Panc1 (cell line): ENCODE measurements at regions not wholly inside any gene's neighbourhood (a gene's known extent, or its start where the extent isn't known, plus 50 kb on each side); places are given as distances from the start of the nearest gene placed in this dataset.

Experiments
- ATAC-seq: fragments of 200-7000 bp; cut with Tn5 transposase; 2 replicates; pipeline ENCODE4 v1.9.1; 2020; ENCODE audit warnings: mild to moderate bottlenecking, moderate library complexity
- BruUV-seq: library from RNA; stranded (reverse); fragments of 400-500 nt; replicated peaks from 2 replicates; lab custom pipeline; 2021; lab: Mats Ljungman, UMichigan
- CTCF ChIA-PET: fragments of 300-600 bp; sonication (Branson Sonifier 250); formaldehyde crosslinking; loops from one replicate; lab custom pipeline; 2022; ENCODE audit warnings: antibody characterized with exemption; lab: Charles Lee
- POLR2A ChIA-PET: fragments of 300-600 bp; sonication (Branson Sonifier 250); formaldehyde crosslinking; loops from one replicate; lab custom pipeline; 2022; ENCODE audit warnings: antibody characterized with exemption; lab: Charles Lee
- DNase-seq: peaks from one replicate; pipeline ENCODE4 v3.0.0-alpha.2; 2010; ENCODE audit warnings: low read depth, low spot score
- H3K27ac ChIP-seq: 2 replicates; pipeline ENCODE4 v1.5.1; 2011; ENCODE audit warnings: mild to moderate bottlenecking, low read length, inconsistent platforms
- H3K27me3 ChIP-seq: fragments of 200-500 bp; sonication (Bioruptor generic); 2 replicates; pipeline ENCODE4 v1.6.0; 2014; ENCODE audit warnings: low read length, inconsistent platforms; ENCODE audit not compliant: control insufficient read depth, insufficient read depth
- H3K36me3 ChIP-seq: fragments of 200-500 bp; sonication (Bioruptor generic); 2 replicates; pipeline ENCODE4 v1.5.1; 2014; ENCODE audit warnings: inconsistent platforms, mild to moderate bottlenecking, low read length, moderate library complexity; ENCODE audit not compliant: control insufficient read depth, insufficient read depth
- H3K4me1 ChIP-seq: 2 replicates; pipeline ENCODE4 v1.5.1; 2011; ENCODE audit warnings: inconsistent platforms, mild to moderate bottlenecking, low read length, moderate library complexity; ENCODE audit not compliant: control insufficient read depth, insufficient read depth
- H3K4me3 ChIP-seq, 2 experiments: 2 replicates each; pipeline ENCODE4 v1.5.1; 2011 to 2012; ENCODE audit warnings: low read depth in 2 of 2, low read length in 2 of 2, mild to moderate bottlenecking in 2 of 2, inconsistent platforms in 1 of 2, moderate library complexity in 1 of 2
- H3K9me3 ChIP-seq: fragments of 200-500 bp; sonication (Bioruptor generic); 2 replicates; pipeline ENCODE4 v1.5.1; 2014; ENCODE audit warnings: low read depth, mild to moderate bottlenecking, inconsistent platforms, low read length, moderate library complexity; ENCODE audit not compliant: control insufficient read depth, insufficient read depth
- POLR2AphosphoS5 ChIP-seq: IDR thresholded peaks from 2 replicates; pipeline ENCODE4 v1.6.1; 2012; ENCODE audit warnings: mild to moderate bottlenecking, low read depth, low read length, moderate library complexity
- SIN3A ChIP-seq: IDR thresholded peaks from 2 replicates; pipeline ENCODE4 v1.6.1; 2012; ENCODE audit warnings: low read depth, mild to moderate bottlenecking, low read length, moderate library complexity, borderline replicate concordance; ENCODE audit not compliant: insufficient read depth
- TCF7L2 ChIP-seq: IDR thresholded peaks from 2 replicates; pipeline ENCODE4 v1.6.1; 2011; ENCODE audit warnings: mild to moderate bottlenecking, low read depth, low read length, inconsistent platforms
- in situ Hi-C: cut with HindIII; loops from 2 replicates; pipeline ENCODE4 v1.10.0; 2016; ENCODE audit warnings: low sequenced_read_pairs, low pct_unique_long_range_greater_than_20kb
- intact Hi-C: fragments of 100-400 bp; cut with micrococcal nuclease; formaldehyde crosslinking; loops from one replicate; pipeline ENCODE4 v1.10.0; 2022; ENCODE audit not compliant: unreplicated experiment
- TF ChIP-seq, protein P1 (sequence below), 2 experiments: IDR thresholded peaks; 2 replicates each; pipeline ENCODE4 v1.6.1; 2011 to 2012; ENCODE audit warnings: low read depth in 2 of 2, control low read depth in 1 of 2, low read length in 1 of 2, mild to moderate bottlenecking in 1 of 2, moderate library complexity in 1 of 2; ENCODE audit not compliant: insufficient read depth in 1 of 2
- TF ChIP-seq, protein P2 (sequence below): fragments of 450-650 bp; IDR thresholded peaks from 2 replicates; pipeline ENCODE4 v1.5.1; 2017; ENCODE audit warnings: mild to moderate bottlenecking

DNA sequence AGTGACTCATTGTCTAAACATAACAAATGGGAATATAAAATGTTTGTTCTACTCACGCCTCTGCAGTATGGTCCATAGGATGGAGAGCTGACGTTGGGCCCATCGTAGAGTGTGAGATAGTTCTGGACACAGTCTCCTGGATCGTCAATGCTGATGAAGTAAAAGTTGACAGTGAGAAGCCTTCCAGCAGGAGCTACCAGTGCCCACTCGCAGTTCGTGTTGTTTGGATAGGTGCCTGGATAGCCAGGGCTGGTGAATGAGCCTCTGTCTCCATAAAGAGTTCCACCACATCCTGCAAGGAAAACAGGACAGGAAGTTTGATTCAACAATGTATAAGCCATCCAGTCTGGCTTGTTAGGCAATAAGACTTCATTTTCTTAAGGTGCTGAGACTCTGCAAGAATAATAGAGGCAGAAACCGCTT lies 79.6 kb downstream of the OR13A1 start:
- in situ Hi-C loops: no loop called here
- Histone ChIP-seq H3K4me3 (peak overlapping the region in 1 of 2 experiments; percentile 0; a peak in 1 of 4 replicates), H3K9me3 (no peaks in the 10 kb centered on the region), H3K27ac (no peak overlapping the region), H3K4me1 (no peaks in the 10 kb centered on the region), H3K36me3 (no peaks in the 10 kb centered on the region), H3K27me3 (peaks cover 3% of the 10 kb centered on the region; the same call in 1 of the 2 replicates)
- intact Hi-C loops: loop anchor here (5.0 kb wide), 1 partner anchor 229 kb away; no protein-coding TSS in a partner anchor
- ChIA-PET CTCF (interaction anchor here (0.6 to 1.2 kb wide), 5 partner anchors 14 to 255 kb away, joined by 3 to 8 read pairs (median 7); no protein-coding TSS in a partner anchor), POLR2A (interaction anchor here (0.7 kb wide), 1 partner anchor 231 kb away, joined by 7 read pairs; no protein-coding TSS in a partner anchor)
- no TSS peak for BruUV-seq
- DNase-seq (no peak), ATAC-seq (peak; percentile 73)
- TF ChIP-seq SIN3A (no peak), TCF7L2 (no peak), POLR2AphosphoS5 (no peak)
- TF ChIP-seq, protein P1, sequence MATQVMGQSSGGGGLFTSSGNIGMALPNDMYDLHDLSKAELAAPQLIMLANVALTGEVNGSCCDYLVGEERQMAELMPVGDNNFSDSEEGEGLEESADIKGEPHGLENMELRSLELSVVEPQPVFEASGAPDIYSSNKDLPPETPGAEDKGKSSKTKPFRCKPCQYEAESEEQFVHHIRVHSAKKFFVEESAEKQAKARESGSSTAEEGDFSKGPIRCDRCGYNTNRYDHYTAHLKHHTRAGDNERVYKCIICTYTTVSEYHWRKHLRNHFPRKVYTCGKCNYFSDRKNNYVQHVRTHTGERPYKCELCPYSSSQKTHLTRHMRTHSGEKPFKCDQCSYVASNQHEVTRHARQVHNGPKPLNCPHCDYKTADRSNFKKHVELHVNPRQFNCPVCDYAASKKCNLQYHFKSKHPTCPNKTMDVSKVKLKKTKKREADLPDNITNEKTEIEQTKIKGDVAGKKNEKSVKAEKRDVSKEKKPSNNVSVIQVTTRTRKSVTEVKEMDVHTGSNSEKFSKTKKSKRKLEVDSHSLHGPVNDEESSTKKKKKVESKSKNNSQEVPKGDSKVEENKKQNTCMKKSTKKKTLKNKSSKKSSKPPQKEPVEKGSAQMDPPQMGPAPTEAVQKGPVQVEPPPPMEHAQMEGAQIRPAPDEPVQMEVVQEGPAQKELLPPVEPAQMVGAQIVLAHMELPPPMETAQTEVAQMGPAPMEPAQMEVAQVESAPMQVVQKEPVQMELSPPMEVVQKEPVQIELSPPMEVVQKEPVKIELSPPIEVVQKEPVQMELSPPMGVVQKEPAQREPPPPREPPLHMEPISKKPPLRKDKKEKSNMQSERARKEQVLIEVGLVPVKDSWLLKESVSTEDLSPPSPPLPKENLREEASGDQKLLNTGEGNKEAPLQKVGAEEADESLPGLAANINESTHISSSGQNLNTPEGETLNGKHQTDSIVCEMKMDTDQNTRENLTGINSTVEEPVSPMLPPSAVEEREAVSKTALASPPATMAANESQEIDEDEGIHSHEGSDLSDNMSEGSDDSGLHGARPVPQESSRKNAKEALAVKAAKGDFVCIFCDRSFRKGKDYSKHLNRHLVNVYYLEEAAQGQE (IDR thresholded peaks at IDR 0.05; ENCODE audit: insufficient read depth in 1 of 2, low read depth in 2 of 2, low read length in 1 of 2): no peak
- TF ChIP-seq, protein P2, sequence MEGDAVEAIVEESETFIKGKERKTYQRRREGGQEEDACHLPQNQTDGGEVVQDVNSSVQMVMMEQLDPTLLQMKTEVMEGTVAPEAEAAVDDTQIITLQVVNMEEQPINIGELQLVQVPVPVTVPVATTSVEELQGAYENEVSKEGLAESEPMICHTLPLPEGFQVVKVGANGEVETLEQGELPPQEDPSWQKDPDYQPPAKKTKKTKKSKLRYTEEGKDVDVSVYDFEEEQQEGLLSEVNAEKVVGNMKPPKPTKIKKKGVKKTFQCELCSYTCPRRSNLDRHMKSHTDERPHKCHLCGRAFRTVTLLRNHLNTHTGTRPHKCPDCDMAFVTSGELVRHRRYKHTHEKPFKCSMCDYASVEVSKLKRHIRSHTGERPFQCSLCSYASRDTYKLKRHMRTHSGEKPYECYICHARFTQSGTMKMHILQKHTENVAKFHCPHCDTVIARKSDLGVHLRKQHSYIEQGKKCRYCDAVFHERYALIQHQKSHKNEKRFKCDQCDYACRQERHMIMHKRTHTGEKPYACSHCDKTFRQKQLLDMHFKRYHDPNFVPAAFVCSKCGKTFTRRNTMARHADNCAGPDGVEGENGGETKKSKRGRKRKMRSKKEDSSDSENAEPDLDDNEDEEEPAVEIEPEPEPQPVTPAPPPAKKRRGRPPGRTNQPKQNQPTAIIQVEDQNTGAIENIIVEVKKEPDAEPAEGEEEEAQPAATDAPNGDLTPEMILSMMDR: no peak

DNA sequence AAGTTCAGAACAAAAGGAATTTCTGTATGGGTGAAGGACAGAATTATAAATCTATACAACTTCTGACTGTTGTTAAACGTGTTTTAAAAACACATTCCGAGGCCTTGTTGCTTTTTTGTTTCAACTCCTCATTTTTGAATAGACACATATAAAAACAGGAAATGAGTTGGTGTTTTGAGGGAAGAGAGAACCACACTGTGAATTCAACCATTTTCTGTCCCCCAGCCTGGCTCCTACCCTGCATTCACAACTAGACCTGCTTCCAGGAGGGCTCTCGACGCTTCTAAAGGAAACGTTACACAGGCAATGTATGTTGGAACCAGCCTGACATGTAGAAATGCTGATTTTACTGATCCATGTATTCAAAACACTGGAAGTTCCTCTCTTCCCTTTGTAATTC lies 76.5 kb downstream of the OR13A1 start:
- no peak for ATAC-seq
- ChIA-PET CTCF (no interaction called here), POLR2A (no interaction called here)
- no peak overlapping the region for H3K4me3 ChIP-seq
- in situ Hi-C loops (no loop called here), intact Hi-C loops (loop anchor here (5.0 kb wide), 1 partner anchor 232 kb away; no protein-coding TSS in a partner anchor)
- DNase-seq: no peak
- H3K9me3 ChIP-seq: no peaks in the 10 kb centered on the region
- no peak for TF ChIP-seq TCF7L2
- no peak for TF ChIP-seq SIN3A
- TF ChIP-seq, protein P1 (IDR thresholded peaks at IDR 0.05; ENCODE audit: insufficient read depth in 1 of 2, low read depth in 2 of 2, low read length in 1 of 2): no peak
- TF ChIP-seq, protein P2: no peak
- no peak for TF ChIP-seq POLR2AphosphoS5
- H3K4me1 ChIP-seq: no peaks in the 10 kb centered on the region
- H3K27me3 ChIP-seq: peaks cover 2% of the 10 kb centered on the region; the same call in 1 of the 2 replicates
- no peaks in the 10 kb centered on the region for H3K36me3 ChIP-seq
- H3K27ac ChIP-seq: no peak overlapping the region
- no TSS peak for BruUV-seq
